GM03348 (cell line): ENCODE measurements at regions not wholly inside any gene's neighbourhood (a gene's known extent, or its start where the extent isn't known, plus 50 kb on each side); places are given as distances from the start of the nearest gene placed in this dataset.
"Not testable (repeated sequence)": the region's sequence is repeated elsewhere in the genome, so short reads cannot be mapped to it uniquely, and the experiment has no call there.

ENCODE experiments used
- DNase-seq: peaks from one replicate; pipeline ENCODE4 v3.0.0; 2012; ENCODE audit warnings: low spot score

DNA sequence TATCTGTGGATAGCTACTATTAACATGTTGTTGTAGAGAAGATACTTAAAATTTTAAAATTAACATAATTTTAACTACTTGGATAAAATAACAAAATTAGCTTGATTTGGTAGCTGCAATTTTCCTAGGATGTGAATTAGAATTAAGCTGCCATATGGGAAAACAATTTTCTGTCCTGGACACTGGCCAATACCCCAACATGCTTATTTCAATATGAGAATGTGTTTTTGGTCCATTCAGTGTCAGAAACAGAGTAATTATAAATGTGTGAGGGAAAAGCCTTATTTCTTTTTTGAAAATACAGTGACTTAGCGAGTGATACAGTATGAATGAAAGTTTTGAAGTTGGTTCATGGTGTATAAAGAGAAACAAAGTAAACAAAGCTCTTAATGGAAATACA, 948.3 kb upstream of the GYPC start:
- DNase-seq: no peak

DNA sequence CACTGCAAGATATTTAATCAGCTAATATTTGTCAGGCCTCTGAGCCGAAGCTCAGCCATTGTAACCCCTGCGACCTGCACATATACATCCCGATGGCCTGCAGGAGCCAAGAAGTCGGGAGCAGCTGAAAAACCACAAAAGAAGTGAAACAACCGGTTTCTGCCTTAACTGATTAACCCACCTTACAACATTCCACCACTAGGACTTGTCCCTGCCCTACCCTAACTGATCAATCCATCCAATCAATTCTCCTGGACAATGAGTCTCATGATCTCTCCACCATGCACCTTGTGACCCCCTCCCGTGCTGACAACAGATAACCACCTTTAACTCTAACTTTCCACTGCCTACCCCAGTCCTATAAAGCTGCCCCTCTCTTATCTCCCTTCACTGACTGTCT, 945.4 kb upstream of the GYPC start:
- DNase-seq: no peak

DNA sequence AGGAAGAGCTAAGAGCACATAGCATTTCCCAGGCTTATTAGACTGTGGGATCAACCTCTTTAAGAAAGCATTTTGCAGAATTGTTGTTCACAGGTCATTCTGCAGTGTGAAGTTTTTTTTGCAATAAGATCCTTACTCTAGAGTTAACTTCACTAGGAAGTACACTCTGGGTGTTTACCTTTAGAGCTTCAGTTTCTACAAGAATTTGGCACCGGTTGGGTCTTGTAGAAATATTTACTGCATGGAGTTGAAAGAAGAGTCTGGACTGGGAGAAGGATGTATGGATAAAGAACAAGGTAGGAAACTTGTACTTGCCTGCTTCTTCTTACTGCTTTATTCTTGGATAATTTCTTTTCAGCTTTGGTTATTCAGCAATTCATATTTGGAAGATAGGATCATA, 944.9 kb upstream of the GYPC start:
- no peak for DNase-seq

DNA sequence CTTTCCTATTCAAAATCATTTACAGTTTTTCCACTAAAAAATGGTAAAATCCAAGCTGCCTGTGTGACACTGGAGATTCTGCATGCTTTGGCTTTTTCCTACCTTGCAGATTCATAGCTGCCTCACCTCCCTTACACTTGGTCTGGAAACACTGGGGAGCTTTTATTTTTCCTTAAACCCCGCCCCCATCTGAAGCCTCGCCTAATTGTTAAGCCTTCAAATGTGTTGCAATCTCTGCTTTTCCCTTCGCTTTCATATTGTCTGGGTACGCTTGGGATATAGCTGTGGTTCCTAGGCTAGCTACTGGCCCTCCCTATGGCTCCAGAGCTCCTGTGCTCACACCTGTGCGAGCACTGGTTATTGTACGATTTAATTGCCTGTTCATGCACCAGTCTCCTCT, 942.4 kb upstream of the GYPC start:
- no peak for DNase-seq

DNA sequence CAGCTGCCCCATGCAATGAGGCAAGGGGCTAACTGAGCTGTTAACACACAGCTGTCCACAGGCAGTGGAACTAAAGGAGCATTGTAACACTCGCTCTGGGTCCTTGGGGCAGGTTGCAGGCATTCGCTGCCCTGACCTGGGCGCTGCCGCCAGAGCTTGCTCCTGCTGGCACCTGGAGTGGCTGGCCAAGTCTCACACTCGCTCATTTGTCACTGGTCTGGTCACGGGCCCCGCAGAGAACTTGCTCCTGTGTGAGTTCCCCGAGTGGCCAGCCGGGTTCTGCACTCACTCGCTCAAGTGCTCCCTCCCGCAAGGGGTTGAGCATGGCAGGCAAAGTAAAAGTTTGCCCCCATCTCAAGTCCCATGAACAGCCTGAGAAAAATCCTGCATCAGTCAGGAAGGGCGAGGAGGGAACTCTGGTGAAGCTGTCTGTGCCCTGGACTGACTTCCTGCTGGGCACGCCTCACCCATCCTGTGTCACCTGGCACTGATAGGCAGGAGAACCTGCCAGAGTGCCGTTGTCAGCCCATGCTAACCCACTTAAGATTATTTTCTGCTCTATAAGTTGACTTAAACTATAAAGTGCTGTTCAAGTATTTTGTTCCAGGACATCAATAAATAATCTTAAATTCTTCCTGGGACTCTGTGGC, 934.8 kb upstream of the GYPC start:
- DNase-seq: no peak

DNA sequence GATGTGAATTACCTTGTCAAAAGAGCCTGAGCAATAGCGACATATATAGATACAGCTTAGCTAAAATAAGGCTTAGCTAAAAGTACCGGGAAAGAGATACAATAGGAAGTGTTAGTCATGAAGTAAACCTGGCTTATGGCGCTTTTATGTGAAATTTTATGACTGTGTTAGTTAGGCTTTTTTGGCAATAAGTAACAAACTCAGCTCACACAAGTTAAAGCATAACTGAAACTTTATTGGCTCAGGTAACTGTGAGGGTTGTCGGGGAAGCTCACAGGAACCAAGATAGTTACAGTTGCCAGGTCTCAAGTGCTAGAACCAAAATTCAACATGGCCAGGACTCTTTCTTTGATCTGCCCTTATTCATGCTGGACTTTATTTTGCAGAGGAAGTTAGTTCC, 925.0 kb upstream of the GYPC start:
- no peak for DNase-seq

DNA sequence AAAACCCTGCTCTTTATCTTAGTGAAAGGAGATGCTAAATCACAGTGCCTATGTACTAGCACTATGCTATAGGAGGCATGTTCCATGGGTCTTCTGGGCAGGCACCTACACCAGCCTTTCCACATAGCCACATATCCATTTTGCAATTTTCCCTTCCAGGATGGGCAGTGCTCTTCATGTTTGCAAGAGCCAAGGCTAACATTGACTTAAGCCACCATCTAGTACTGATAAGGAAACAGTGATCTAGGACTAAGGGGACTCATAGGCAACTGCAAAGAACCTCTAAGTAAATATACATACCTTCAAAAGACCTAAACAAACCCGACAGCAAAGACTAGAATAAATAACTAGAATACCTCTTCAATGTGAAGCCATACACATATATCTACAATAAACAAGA, 919.7 kb upstream of the GYPC start:
- DNase-seq: no peak

DNA sequence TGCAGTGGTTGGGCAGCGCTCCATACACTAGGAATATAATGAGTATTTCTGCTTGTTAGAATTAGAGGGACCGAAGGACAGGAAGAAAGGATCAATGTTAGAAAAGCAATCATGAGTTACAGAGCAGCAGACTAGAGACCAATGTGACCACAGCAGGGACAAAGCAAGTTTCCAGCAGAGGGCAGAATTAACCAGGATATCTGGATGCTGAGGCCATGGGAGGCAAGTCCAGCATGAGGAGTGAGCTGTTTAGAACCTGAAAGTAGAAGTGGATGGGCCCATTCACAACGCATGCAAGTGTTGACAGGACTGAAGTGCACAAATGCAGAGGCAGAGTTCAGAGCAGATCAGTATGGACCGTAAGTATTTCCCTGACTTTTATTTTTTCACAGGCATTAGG, 910.4 kb upstream of the GYPC start:
- DNase-seq: no peak

DNA sequence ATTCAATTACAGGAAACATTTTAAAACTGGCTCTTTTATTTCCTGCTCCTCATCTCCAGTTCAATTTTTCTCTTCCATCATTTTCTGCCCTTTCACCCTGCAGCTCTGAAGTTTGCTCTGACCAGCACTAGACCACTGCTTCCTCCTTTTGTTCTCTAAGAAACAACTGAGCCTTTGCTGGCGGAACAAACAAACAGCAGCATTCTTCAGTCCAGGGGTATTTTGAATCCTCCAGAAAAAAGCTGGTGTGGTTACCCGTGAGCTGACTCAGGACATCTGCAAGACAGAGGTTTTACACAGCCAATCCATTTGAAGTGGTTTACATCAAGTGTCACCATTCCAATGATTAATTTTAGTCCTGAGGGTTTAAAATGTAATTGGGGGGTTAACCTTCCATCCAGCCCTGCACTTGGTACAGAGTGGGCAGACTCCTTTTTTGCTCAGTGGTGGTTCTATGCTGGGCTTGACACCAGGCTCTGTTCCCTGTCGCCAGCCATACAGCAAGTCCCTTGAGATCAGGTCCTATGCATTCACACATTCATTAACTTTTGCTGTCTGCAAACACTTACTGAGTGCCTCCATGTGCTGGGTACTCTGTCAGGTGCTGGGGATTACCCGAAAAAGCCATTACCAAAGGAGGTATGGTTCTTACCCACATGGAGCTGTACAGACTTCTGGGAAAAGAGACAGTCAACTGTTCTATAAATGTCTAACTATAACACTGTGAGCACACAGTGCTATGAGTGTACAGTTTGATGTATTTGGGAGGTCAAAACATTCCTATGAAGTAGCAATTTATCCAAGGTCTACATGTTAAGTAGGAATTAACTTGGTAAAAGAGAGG, 909.4 kb upstream of the GYPC start:
- DNase-seq: no peak

DNA sequence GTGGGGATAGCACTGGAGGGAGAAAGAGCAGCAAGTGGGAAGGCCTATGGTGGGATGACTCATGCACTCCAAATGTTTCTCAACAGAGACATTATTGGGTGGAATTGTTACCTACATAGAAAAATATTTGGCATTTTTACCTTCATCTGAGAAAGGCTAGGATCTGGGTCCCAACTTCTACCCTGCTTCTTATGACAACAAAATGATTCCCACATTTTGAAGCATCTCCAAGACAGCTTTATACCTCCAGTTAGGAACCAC, 908.9 kb upstream of the GYPC start:
- DNase-seq: no peak

DNA sequence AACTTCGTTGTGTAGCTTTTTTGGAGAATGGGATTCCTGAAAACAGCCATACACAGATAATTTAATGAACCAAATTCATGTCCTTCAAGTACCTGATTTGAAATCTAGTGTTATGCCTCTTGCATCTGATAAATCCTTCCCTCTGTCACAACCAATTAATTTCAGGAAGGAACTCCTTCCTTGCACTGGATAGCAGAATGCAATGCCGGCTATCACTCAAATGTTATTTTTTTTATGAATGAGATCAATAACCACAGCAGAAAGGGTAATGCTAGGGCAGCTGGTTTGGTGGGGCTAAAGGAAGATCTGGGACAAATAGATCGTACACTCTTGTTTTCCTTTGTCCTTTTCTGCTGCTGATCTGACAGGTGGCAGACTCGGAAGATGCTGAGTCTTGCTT, 899.5 kb upstream of the GYPC start:
- DNase-seq: no peak

DNA sequence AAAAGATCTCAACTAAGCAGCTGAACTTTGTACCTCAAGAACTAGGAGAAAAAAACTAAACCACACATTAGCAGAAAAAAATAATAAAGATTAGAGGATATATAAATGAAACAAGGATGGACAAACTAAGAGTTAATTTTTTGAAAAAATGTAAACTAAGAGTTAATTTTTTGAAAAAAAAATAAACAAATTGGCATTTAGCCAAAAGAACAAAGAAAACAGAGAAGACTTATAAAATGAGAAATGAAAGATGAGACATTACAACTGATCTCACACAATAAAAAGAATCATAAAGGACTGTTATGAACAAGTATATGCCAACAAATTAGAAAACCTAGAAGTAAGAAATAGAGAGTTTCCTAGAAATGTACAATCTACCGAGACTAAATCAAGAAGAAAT, 859.2 kb upstream of the GYPC start:
- no peak for DNase-seq

DNA sequence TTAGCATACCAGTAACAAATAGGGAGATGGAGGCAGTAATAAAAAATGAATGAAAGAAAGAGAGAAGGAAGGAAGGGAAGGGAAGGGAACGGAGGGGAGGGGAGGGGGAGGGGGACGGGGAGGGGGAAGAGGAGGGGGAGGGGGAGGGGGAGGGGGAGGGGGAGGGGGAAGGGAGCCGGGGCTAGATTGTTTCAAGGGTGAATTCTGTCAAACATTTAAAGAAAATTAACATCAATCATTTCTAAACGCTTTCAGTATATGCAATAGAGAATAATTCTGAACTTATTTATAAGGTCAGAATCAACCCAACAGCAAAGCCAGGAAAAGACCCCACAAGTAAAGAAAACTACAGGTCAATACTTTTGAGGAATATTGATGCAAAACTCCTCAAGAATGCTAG, 858.8 kb upstream of the GYPC start:
- DNase-seq: no peak

DNA sequence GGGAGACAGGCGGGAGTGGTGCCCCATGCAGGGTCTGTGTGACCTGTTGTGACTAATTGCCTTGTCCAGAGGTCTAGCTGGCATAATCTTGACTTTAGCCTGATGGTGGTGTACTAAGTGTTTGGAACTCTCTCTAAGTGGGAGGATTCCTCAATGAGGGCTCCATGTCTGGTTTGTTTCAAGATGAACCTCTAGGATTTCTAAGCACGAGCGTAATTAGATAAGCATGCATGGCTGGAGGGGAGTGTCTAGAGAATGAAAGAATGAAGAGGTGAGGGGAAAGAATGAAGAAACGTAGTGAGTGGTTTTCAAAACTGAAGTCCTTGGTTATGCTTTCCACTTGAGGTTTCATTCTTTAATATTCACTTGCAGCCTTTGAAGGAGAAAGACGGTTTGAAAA, 833.2 kb upstream of the GYPC start:
- DNase-seq: no peak

DNA sequence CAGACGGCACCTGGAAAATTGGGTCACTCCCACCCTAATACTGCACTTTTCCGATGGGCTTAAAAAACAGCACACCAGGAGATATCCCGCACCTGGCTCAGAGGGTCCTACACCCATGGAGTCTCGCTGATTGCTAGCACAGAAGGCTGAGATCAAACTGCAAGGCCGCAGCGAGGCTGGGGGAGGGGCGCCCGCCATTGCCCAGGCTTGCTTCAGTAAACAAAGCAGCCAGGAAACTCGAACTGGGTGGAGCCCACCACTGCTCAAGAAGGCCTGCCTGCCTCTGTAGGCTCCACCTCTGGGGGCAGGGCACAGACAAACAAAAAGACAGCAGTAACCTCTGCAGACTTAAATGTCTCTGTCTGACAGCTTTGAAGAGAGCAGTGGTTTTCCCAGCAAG, 830.2 kb upstream of the GYPC start:
- not testable (repeated sequence) for DNase-seq

DNA sequence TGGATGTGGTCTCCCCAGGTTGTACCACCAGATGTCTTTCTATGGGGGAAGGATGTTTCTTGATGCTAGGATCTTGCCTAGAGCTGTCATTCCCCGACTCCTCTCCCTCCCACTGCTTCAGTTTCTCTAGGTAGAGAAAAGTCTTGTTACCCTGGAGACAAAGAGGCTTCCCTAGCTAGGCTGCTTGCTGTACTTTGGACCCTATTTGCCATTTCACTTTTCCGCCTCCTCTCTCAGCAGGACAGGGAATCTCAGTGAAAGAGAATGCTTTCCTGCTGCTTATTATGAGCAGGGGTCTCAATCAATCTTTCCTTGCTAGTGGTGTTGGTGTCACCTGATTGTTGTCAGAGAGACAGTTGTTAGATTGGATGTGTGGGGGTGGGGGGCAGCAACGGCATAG, 818.8 kb upstream of the GYPC start:
- no peak for DNase-seq

DNA sequence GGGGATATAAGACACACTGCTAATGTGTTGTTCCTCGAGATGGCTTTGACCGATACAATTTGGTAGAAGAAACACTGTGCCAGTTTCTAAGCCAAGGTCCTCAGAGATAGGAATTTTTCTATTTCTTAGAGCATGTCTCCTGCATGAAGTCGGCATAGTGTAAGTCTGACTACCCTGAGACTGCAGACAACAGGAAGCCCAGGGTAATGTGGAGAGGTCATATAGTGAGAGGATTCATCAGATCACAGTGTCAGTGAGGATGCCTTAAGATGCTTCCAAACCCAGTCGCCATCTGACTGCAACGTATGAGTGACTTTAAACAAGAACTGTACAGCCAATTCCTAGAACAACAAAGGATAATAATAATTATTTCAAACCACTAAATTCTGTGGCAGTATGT, 818.3 kb upstream of the GYPC start:
- no peak for DNase-seq

DNA sequence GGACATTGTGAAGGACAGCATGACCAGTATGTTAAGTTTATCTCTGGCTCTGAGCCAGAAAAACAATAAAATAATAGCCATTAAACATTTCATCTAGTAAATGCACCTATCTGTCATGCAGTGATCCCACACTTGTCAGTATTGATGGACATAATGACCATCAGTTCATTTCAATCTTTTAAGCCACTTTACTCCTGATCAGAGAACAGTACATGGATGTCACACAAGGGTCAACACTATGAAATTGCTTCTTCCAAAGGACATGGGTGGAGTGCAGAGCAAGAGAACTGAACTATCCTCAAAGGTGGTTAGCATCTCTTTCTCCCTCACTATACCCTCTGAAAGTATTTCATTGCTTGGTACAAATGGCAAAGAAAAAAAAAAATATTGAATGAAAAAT, 816.0 kb upstream of the GYPC start:
- DNase-seq: no peak

DNA sequence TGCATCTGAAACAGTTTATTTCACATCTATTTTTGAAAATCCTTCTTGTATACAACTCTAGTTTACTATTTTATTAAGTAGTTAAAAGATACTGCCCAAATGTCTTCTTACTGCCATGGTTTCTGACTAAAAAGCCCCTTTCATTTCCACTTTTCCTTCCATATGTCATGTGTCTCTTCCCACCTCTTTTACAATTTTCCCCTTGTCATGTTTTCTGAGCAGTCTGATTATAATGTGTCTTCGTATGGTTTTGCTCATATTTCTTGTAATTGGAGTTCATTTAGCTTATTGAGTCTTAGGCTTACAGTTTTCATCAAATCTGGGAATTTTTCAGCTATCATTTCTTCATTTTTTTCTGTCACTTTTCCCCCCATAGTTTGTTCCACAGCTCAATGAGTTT, 813.9 kb upstream of the GYPC start:
- no peak for DNase-seq

DNA sequence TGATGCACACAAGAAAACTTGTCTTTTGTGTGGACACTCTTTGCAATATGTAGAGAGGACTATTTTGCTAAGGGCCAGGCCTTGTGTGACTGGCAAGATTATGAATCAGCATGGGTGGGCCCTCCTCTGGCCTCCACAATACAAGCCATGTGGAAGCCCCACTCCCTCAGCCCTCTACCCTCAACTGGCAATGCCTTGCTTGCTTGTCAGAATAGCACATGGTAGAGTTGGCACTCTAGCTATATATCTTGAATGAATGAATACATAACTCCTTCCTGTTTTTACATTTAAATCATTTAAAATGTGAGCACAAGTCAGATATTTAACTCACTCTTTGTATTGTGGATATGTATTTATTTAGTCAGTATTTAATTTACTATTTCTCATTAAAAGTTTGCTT, 805.4 kb upstream of the GYPC start:
- no peak for DNase-seq

DNA sequence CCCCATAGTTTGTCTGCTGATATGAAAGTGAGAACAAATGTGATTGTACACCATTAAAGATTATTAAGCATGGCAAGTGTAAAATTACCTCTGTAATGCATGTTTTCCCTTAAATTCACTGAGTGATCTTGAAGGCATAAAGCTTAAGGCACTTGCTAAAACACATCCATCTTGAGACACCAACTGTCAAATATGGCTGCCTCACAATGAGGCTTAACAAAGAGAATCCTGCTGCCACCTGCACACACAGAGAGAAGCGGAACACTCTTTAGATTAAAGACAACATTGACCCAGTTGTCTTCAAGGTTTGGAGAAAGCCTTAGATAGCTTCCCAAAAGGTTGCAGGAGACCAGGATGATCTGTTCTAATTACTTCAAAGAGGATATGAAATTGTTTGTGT, 803.6 kb upstream of the GYPC start:
- no peak for DNase-seq

DNA sequence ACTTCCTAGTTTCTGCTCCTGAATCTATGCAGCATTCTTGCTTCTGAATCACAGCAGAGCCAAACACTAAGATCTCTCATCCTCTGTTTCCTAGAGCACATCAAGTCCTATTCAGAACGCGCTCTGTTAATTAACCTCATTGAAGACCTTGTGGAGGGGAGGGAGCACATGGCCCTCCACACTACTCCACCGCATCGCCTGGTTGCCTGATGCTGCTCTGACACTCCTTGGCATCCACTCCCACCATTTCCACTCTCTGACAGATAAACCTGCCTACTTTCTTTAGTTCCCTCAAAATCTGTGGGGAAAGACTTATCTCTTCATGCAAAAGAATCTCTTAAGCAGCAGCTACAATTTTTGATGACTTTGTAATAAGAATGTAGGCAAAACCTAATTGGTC, 802.3 kb upstream of the GYPC start:
- DNase-seq: no peak

DNA sequence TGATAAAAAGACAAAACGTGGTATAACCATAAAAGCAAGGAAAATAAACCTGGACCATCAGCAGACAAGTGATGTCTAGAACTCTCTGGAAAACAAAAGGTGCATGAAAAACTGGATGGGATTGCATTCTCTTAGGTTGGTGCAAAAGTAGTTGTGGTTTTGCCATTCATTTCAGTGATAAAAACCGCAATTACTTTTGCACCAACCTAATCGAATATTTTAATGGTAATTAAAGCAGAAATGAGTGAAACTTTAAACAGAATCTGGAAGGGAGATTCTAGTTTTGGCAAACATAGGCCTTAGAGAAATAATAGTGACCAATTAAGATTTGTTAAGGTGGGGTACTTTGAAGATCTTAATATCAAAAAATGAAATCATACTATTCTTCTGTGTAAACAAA, 800.8 kb upstream of the GYPC start:
- DNase-seq: no peak
